Gastrocnemius medialis (tissue), 4 donors: ENCODE measurements at regions not wholly inside any gene's neighbourhood (a gene's known extent, or its start where the extent isn't known, plus 50 kb on each side); places are given as distances from the start of the nearest gene placed in this dataset.

ENCODE experiments used
- CTCF ChIP-seq, 5 experiments: fragments of 450-650 bp in 3 of 5; fragments of 200-600 bp in 2 of 5; sonication (generic) in 2 of 5; IDR thresholded peaks in 4 of 5; conservative IDR thresholded peaks in 1 of 5; 1 replicate in 4 of 5; 2 replicates in 1 of 5; pipeline ENCODE4 v1.5.1; 2016 to 2019; ENCODE audit warnings: antibody characterized with exemption in 5 of 5, mild to moderate bottlenecking in 3 of 5, moderate library complexity in 3 of 5
- POLR2A ChIP-seq, 2 donors: fragments of 450-650 bp; IDR thresholded peaks; one replicate each; pipeline ENCODE4 v1.6.1; 2017; ENCODE audit warnings: antibody characterized with exemption in 2 of 2, mild to moderate bottlenecking in 2 of 2, moderate library complexity in 2 of 2

GRCh38 chr16:86682219-86682904, 104.0 kb downstream of the FOXL1 start:
- TF ChIP-seq POLR2A (IDR thresholded peaks at IDR 0.05) = no peak
- TF ChIP-seq CTCF (IDR thresholded peaks at IDR 0.05 in 4 of 5, conservative IDR thresholded peaks at IDR 0.05 in 1 of 5) = no peak
